ENCODE measurements at regions not wholly inside any gene's neighbourhood (a gene's known extent, or its start where the extent isn't known, plus 50 kb on each side); places are given as distances from the start of the nearest gene placed in this dataset.

- Mint-ChIP-seq H3K27ac (no peak overlapping the region), H3K9me3 (peaks cover 32% of the 10 kb centered on the region), H3K27me3 (ENCODE audit: insufficient read depth) (peaks cover 2% of the 10 kb centered on the region), H3K4me3 (no peak overlapping the region), H3K4me1 (ENCODE audit: low read depth) (no peaks in the 10 kb centered on the region), H3K36me3 (ENCODE audit: low read depth) (no peaks in the 10 kb centered on the region)
- DNase-seq = no peak
- no peak for TF ChIP-seq CTCF (IDR thresholded peaks at IDR 0.05)
These were observed 956.6 kb downstream of the LRFN5 start for GRCh38 chr14:42563313-42563712.

- no peak for DNase-seq
- Mint-ChIP-seq H3K27me3 (ENCODE audit: insufficient read depth) (peaks cover 2% of the 10 kb centered on the region; the same call in 1 of the 2 replicates), H3K4me1 (ENCODE audit: low read depth) (no peaks in the 10 kb centered on the region), H3K9me3 (peaks cover 18% of the 10 kb centered on the region), H3K36me3 (ENCODE audit: low read depth) (no peaks in the 10 kb centered on the region), H3K27ac (no peak overlapping the region), H3K4me3 (no peak overlapping the region)
- no peak for TF ChIP-seq CTCF (IDR thresholded peaks at IDR 0.05)
These were observed 949.9 kb downstream of the LRFN5 start for GRCh38 chr14:42556551-42556950.

GRCh38 chr14:42555365-42555764 lies 948.7 kb downstream of the LRFN5 start:
- no peak overlapping the region for H3K4me3 Mint-ChIP-seq
- no peak for DNase-seq

GRCh38 chr14:42554091-42554490 lies 947.4 kb downstream of the LRFN5 start:
- peaks cover 34% of the 10 kb centered on the region for H3K9me3 Mint-ChIP-seq
- 0 out of 2 replicates have a peak, but pooled peaks cover 4% of the 10 kb centered on the region for H3K36me3 Mint-ChIP-seq (ENCODE audit: low read depth)
- no peak overlapping the region for H3K4me3 Mint-ChIP-seq
- H3K27me3 Mint-ChIP-seq (ENCODE audit: insufficient read depth) = peaks cover 2% of the 10 kb centered on the region; the same call in 1 of the 2 replicates
- no peak for TF ChIP-seq CTCF (IDR thresholded peaks at IDR 0.05)
- H3K4me1 Mint-ChIP-seq (ENCODE audit: low read depth) = no peaks in the 10 kb centered on the region
- DNase-seq = no peak
- H3K27ac Mint-ChIP-seq = no peak overlapping the region

More at GRCh38 chr14:42555365-42555764, 948.7 kb downstream of the LRFN5 start:
- Mint-ChIP-seq H3K27me3 (ENCODE audit: insufficient read depth) (peaks cover 2% of the 10 kb centered on the region; the same call in 1 of the 2 replicates), H3K9me3 (peaks cover 26% of the 10 kb centered on the region), H3K27ac (no peak overlapping the region), H3K36me3 (ENCODE audit: low read depth) (0 out of 2 replicates have a peak, but pooled peaks cover 4% of the 10 kb centered on the region), H3K4me1 (ENCODE audit: low read depth) (no peaks in the 10 kb centered on the region)
- no peak for TF ChIP-seq CTCF (IDR thresholded peaks at IDR 0.05)

- Mint-ChIP-seq H3K9me3 (peaks cover 36% of the 10 kb centered on the region), H3K4me1 (ENCODE audit: low read depth) (no peaks in the 10 kb centered on the region), H3K4me3 (no peak overlapping the region), H3K36me3 (ENCODE audit: low read depth) (0 out of 2 replicates have a peak, but pooled peaks cover 4% of the 10 kb centered on the region), H3K27ac (no peak overlapping the region), H3K27me3 (ENCODE audit: insufficient read depth) (no peaks in the 10 kb centered on the region; the same call in 1 of the 2 replicates)
- TF ChIP-seq CTCF (IDR thresholded peaks at IDR 0.05) = no peak
- DNase-seq = no peak
These were observed 943.6 kb downstream of the LRFN5 start for GRCh38 chr14:42550310-42550709.

- no peak for TF ChIP-seq CTCF (IDR thresholded peaks at IDR 0.05)
- Mint-ChIP-seq H3K4me3 (no peak overlapping the region), H3K9me3 (peaks cover 30% of the 10 kb centered on the region), H3K27me3 (ENCODE audit: insufficient read depth) (no peaks in the 10 kb centered on the region; the same call in 1 of the 2 replicates), H3K4me1 (ENCODE audit: low read depth) (no peaks in the 10 kb centered on the region), H3K36me3 (ENCODE audit: low read depth) (0 out of 2 replicates have a peak, but pooled peaks cover 4% of the 10 kb centered on the region), H3K27ac (no peak overlapping the region)
- no peak for DNase-seq
These were observed 941.7 kb downstream of the LRFN5 start for GRCh38 chr14:42548349-42548748.

Data from HFFc6 (cell line).